ENCODE measurements at regions not wholly inside any gene's neighbourhood (a gene's known extent, or its start where the extent isn't known, plus 50 kb on each side); places are given as distances from the start of the nearest gene placed in this dataset.

GRCh38 chr6:22468256-22468965, 101.0 kb upstream of the HDGFL1 start:
- Mint-ChIP-seq H3K27me3 (ENCODE audit: insufficient read depth, low read depth, poor library complexity) (no peaks in the 10 kb centered on the region), H3K9me3 (peaks cover 5% of the 10 kb centered on the region; the same call in 2 of the 3 replicates), H3K4me3 (no peak overlapping the region), H3K4me1 (peaks cover 10% of the 10 kb centered on the region; the same call in 1 of the 3 replicates), H3K27ac (no peak overlapping the region), H3K36me3 (ENCODE audit: low read depth) (peaks cover 3% of the 10 kb centered on the region; the same call in 2 of the 3 replicates)
- DNase-seq (ENCODE audit: low spot score) (no peak), ATAC-seq (no peak)
- no peak overlapping the region for H3K27ac ChIP-seq (ENCODE audit: low read depth)
- no peaks in the 10 kb centered on the region for H3F3A ChIP-seq (replicated peaks; ENCODE audit: low read depth)
- H3K4me1 ChIP-seq (ENCODE audit: insufficient read depth): 0 out of 2 replicates have a peak, but pooled peaks cover 3% of the 10 kb centered on the region
- H3K4me2 ChIP-seq: no peak overlapping the region
- H2AFZ ChIP-seq: no peak overlapping the region
- peaks cover 5% of the 10 kb centered on the region; the same call in 1 of the 2 replicates for H3K9me2 ChIP-seq (ENCODE audit: insufficient read depth)
- no peaks in the 10 kb centered on the region for H3K79me2 ChIP-seq (replicated peaks; ENCODE audit: insufficient read depth)
- no peaks in the 10 kb centered on the region for H3K27me3 ChIP-seq (ENCODE audit: insufficient read depth)
- no peaks in the 10 kb centered on the region for H4K20me1 ChIP-seq (replicated peaks; ENCODE audit: insufficient read depth)
- no peaks in the 10 kb centered on the region for H3K36me3 ChIP-seq (ENCODE audit: insufficient read depth)
- TF ChIP-seq EZH2phosphoT487 (IDR thresholded peaks at IDR 0.05; ENCODE audit: unreplicated experiment): no peak
- TF ChIP-seq STAT1 (IDR thresholded peaks at IDR 0.05; ENCODE audit: unreplicated experiment): no peak
- TF ChIP-seq ZNF331 (CRISPR knock-in tag; IDR thresholded peaks at IDR 0.05; ENCODE audit: low read depth): no peak
- TF ChIP-seq EZH2 (IDR thresholded peaks at IDR 0.05; ENCODE audit: low read depth, unreplicated experiment): no peak
- no peak for TF ChIP-seq JUNB (IDR thresholded peaks at IDR 0.05; ENCODE audit: unreplicated experiment)
- no peak for TF ChIP-seq REST (IDR thresholded peaks at IDR 0.05; ENCODE audit: unreplicated experiment)
- TF ChIP-seq NANOG (IDR thresholded peaks at IDR 0.05; ENCODE audit: borderline replicate concordance): no peak
- no peak for TF ChIP-seq ETS1 (IDR thresholded peaks at IDR 0.05)
- no peak for TF ChIP-seq CREB1 (CRISPR knock-in tag; IDR thresholded peaks at IDR 0.05; ENCODE audit: low read depth)
- no peak for TF ChIP-seq CTCF (conservative IDR thresholded peaks at IDR 0.05; ENCODE audit: low read depth in 2 of 2)
- no peak for TF ChIP-seq ZNF462 (CRISPR knock-in tag; IDR thresholded peaks at IDR 0.05)
- no peak for TF ChIP-seq ZNF114 (CRISPR knock-in tag; IDR thresholded peaks at IDR 0.05)
- no peak for TF ChIP-seq POLR2AphosphoS5 (IDR thresholded peaks at IDR 0.05; ENCODE audit: low read depth)
- no peak overlapping the region for H3K4me3 ChIP-seq

Measured in GM23338 (cell line).